Inferior parietal cortex (tissue), 1 donor: ENCODE measurements at regions not wholly inside any gene's neighbourhood (a gene's known extent, or its start where the extent isn't known, plus 50 kb on each side); places are given as distances from the start of the nearest gene placed in this dataset.
"Not testable (repeated sequence)": the region's sequence is repeated elsewhere in the genome, so short reads cannot be mapped to it uniquely, and the experiment has no call there.

Source experiments
- DNase-seq: peaks from one replicate; pipeline ENCODE4 v3.0.0-alpha.2; 2016; ENCODE audit errors: extremely low spot score

DNA sequence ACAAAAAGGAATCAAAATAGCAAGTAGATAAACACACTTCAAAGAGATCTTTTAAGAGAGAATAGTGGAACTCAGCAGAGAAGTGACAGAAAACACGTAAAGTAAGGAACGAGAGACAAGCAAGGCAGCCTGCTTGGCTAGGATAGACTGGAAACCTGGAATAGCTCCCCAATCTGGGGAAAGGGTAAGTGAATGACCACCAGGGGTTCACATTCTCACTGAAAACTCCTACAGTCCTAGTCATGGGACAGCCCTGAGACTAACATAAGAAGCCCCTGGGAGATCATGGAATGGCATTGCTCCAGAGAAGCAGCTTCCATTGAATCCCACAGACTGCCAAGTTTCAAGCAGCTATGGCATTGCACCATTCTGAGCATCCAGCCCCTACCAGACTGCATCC lies 363.6 kb upstream of the ARPP21 start:
- no peak for DNase-seq

DNA sequence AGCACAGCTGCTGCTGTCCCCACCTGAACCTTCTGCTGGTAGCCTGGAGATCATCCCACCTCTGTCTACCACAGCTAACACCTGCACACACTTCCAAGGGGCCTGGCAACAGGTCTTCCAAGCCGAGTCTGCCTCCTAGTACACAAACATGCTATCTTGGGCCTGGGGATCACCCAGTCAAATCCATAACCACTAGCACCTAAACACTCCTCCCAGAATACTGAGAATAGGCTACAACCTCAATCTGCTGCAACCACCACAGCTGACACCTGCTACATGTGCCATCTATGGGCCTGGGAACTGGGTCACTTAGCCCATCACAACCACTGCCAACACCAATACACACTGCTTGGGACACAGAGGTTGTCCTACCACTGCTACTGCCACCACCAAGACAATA lies 362.8 kb upstream of the ARPP21 start:
- DNase-seq, result no peak

DNA sequence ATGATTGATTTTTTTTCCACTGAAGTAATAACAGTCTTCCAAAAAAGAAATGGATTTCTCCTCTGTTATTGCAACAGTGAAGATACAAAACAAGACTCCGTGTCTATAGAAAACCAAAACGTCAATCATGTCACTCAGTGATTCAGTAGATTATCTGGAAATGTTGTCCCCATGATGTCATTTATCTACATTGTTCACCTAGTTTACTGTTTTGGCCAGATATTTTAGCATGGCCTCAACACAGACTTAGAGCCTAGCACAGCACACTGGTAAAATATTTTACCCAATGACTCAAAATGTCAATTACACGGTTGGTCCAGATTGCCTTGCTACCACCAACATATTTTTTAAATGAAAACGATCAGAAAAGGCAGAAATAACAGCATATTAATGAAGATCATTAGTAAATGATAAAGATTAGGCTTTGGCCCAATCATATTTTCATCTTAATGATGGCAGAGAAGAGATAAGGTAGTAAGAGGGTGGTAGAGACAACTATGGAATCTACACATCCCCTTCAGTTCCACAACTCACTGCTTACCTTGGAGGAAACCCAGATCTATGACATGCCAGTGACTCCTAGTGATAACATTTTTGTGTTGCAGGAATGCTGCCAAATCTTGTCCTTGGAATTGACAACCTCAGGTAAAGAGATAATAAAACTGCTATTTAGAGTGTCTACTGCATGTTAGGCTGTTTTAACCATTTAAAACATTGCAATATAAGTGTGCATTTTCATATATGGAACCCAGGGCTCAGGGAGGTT lies 347.7 kb upstream of the ARPP21 start:
- no peak for DNase-seq

DNA sequence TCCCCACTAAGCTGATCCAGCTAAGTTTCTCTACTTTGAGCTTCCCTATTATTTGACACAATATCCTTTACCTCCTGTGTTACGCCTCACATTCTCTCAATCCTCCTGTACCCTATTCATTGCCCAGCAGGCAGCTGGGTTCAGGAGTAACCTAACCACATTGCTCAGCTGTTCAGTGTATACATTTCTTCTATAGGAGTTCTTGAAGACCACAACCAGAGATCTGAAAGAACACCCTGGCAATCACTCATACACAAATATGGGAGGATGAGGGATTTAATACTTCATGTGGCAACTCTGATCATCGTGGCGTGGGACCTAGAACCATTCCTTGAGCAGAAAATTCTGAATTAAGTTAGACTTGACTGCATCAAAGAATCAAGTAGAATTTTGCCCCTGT lies 346.8 kb upstream of the ARPP21 start:
- DNase-seq, result no peak

- no peak for DNase-seq
These were observed 343.4 kb upstream of the ARPP21 start for GRCh38 chr3:35295906-35296305.

GRCh38 chr3:35296533-35296932 lies 342.8 kb upstream of the ARPP21 start:
- DNase-seq, result no peak

DNA sequence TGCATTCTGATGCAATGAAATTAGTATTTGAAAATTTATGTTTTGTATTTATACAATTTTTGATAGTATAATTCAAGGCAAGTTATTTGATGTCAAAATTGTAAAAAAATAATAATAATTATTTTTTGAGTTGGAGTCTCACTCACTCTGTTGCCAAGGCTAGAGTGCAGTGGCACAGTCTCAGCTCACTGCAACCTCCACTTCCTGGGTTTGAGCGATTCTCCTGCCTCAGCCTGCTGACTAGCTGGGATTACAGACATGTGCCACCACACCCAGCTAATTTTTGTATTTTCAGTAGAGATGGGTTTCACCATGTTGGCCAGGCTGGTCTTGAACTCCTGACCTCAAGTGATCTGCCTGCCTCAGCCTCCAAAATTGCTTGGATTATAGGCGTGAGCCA lies 342.4 kb upstream of the ARPP21 start:
- DNase-seq, result not testable (repeated sequence)

GRCh38 chr3:35305406-35305805 lies 333.9 kb upstream of the ARPP21 start:
- no peak for DNase-seq

DNA sequence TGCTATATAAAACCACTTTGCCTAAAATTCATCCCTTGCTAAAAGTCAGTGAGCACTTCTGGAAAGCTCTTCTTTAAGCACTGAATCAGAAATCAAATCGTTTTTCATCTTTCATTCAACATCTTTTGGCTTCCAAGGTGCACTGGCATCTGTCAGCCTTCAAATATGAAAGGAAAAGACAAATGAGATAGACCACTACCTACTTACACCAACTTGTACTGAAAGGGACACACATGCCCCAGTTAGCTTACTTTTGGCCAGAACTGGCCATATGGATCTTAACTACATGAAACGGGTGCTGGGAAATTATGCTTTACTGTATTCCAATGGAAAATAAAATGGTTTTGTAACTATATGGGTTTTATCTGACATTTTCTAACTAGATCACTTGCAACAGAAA lies 332.0 kb upstream of the ARPP21 start:
- no peak for DNase-seq

GRCh38 chr3:35316841-35317240 lies 322.5 kb upstream of the ARPP21 start:
- not testable (repeated sequence) for DNase-seq

DNA sequence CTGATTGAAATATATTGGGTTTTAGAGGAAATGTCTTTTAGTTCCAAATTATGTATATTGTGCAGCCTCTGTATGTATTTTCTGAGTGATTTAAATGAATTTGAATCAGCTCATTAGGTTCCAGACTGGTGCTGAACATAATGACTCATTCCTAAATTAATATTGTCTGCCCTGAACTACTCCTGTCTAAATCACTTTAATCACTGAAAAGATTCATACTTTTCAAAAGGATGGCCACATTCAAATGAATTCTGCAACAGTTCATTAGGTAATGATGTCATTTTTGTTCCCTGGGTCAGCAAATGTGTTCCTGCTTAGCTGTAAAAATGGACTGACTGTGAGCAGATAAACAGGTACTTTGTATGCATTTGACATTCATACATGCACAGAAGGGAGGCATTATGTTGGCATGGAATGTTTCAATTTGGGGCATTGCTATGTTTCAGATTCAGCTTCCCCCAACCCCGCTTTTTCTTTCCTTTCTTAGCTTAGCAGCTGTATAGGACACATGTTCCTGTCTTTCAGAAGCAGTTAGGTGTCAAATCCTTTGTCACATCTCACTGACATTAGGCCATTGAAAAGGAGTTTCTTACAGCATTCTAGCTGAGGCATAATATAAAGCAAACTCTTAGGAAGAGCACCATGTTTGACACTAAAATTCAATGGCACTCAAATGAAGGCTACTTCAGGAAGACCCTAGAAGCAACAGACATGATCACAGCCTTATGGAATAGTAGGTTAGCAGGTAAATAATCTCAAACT lies 318.5 kb upstream of the ARPP21 start:
- no peak for DNase-seq

DNA sequence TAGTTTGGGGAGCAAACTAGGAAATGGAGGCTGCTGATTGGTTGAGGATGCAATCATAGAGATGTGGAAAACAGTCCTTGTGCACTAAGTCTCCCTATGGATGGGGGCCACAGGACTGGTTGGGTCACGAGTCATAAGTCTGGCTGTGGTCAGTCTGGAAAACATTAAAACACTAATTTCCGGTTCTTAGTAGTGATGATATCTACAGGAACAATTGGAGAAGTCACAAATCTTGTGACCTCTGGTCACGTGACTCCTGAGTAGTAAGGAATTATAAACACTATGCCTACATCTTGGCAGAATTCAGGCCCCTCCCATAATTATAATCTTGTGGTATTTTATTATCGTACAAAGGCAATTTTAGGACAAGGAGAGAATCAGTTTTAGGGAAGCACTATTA lies 317.3 kb upstream of the ARPP21 start:
- DNase-seq, result no peak

- no peak for DNase-seq
These were observed 303.6 kb upstream of the ARPP21 start for GRCh38 chr3:35335703-35336102.

- DNase-seq, result no peak
These were observed 302.7 kb upstream of the ARPP21 start for GRCh38 chr3:35336601-35337000.

DNA sequence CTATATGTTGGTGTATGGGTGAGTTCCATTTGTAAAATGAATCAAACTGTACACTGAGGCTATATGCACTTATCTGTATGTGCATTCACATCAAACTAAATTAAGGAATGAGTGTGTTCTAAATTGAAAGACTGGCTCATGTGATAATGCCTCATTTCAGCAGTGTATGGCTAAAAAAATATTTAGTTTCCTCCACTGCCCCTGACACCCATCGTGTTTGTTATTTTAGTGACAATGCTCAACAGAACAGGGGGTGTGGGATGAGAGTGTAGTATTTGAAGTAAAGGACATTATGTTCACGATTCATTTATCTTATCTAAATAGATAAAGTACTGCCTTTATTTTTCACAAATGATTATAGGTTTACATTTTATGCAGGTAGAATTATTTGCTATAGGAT lies 301.1 kb upstream of the ARPP21 start:
- no peak for DNase-seq

DNA sequence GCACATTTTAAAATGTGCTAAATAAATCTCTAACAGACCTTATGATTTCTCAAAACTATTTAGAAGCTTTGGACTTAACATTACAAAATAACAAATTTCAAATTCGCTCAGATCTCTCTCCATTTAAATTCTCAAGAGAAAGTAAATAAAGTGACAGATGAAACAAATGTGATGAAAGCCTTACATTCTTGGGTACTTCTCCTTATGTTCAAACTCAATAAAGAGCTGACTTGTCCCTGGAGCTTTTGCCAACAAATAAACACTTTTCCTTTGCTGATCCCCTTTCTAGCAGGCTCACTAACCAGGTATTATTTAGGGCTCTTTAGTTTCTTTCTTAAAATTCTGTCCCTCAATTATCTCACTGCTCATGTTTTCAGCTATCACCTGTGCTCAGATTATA lies 259.1 kb upstream of the ARPP21 start:
- no peak for DNase-seq

DNA sequence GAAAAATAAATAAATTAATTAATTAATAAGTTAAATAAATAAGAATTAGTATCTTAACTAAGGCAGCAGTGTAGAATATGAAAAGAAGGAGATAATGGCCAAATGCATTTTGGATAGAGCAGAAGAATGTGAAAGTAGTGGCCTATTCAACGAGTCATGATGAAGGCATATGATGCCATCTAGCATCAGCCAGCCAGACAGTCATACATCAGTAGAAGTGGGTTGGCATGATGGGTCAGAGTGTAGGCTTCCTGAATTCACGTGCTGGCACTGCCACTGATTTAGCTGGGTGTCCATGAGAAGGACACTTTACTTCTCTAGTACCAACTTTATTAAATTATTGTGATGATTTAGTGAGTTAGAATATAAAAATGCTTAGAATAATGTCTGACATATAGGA lies 256.1 kb upstream of the ARPP21 start:
- no peak for DNase-seq

- DNase-seq, result peak; percentile 65
These were observed 255.4 kb upstream of the ARPP21 start for GRCh38 chr3:35383719-35384555.

DNA sequence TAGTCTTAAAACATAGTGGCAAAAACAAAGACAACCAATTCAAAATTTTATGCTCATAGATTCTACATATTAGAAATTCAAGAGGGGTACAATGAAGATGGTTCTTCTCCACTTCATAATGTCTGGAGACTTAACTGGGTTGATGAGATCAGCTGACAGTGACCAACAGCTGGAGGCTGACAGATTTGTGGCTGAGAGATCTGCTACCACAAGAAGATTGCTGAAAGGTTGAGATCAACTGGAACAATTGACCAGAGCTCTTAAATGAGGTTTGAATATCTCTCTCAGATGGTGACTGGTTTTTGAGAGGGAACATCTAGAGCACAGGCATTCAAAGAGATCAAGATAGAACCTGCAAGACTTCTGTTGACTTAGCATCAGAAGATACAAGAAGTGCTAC lies 254.1 kb upstream of the ARPP21 start:
- no peak for DNase-seq

DNA sequence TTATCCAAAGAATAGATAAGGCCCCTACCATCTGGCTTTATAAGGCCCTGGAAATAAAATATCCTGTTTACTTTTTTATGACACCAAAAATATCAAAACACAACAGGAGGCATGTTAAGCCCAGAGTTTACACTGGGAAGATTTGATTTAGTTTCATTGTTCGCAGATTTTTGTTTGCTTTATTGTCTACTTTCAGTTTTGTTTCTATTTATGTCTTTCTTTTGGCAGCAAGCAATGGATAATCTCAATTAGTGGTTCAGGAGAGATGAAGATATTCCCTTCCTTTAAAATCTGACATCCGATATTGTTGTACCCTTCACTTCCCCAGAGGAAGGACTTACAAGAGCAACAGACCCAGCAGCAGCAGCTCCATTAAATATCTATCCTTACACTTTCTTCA lies 249.4 kb upstream of the ARPP21 start:
- no peak for DNase-seq

- DNase-seq, result no peak
These were observed 247.1 kb upstream of the ARPP21 start for GRCh38 chr3:35392187-35392586.
